Activated B cell treated with CpG ODN at 0.5 μM for 24 hours (primary cell): ENCODE measurements at regions not wholly inside any gene's neighbourhood (a gene's known extent, or its start where the extent isn't known, plus 50 kb on each side); places are given as distances from the start of the nearest gene placed in this dataset.
"Not testable (repeated sequence)": the region's sequence is repeated elsewhere in the genome, so short reads cannot be mapped to it uniquely, and the experiment has no call there.

Source experiments
- ATAC-seq: fragments of 200-7000 bp; cut with Tn5 transposase; one replicate; pipeline ENCODE4 v1.10.0; 2021; ENCODE audit warnings: low read depth, mild to moderate bottlenecking, moderate library complexity
- CTCF ChIA-PET: fragments of 350-600 bp; sonication (Branson Sonifier 250); formaldehyde crosslinking; loops from one replicate; lab custom pipeline; 2021; ENCODE audit warnings: antibody characterized with exemption; lab: Charles Lee
- POLR2A ChIA-PET: fragments of 350-600 bp; sonication (Branson Sonifier 250); formaldehyde crosslinking; loops from one replicate; lab custom pipeline; 2021; ENCODE audit warnings: antibody characterized with exemption; lab: Charles Lee
- DNase-seq: peaks from one replicate; pipeline ENCODE4 v3.0.0; 2022
- H3K27ac Mint-ChIP-seq: one replicate; pipeline ENCODE4 v1.8.0; 2020; ENCODE audit warnings: mixed read lengths
- H3K27me3 Mint-ChIP-seq: one replicate; pipeline ENCODE4 v1.8.0; 2021; ENCODE audit warnings: mixed read lengths
- H3K36me3 Mint-ChIP-seq: one replicate; pipeline ENCODE4 v1.8.0; 2021; ENCODE audit warnings: low read depth, mixed read lengths
- H3K4me1 Mint-ChIP-seq: one replicate; pipeline ENCODE4 v1.8.0; 2021; ENCODE audit warnings: mixed read lengths
- H3K4me3 Mint-ChIP-seq: one replicate; pipeline ENCODE4 v1.8.0; 2020; ENCODE audit warnings: mild to moderate bottlenecking, mixed read lengths
- H3K9me3 Mint-ChIP-seq: one replicate; pipeline ENCODE4 v1.8.0; 2020; ENCODE audit warnings: mixed read lengths
- CTCF ChIP-seq: fragments of 200-600 bp; IDR thresholded peaks from one replicate; pipeline ENCODE4 v1.8.0; 2022; ENCODE audit warnings: antibody characterized with exemption, mild to moderate bottlenecking
- intact Hi-C: fragments of 100-400 bp; cut with micrococcal nuclease; formaldehyde crosslinking; loops from one replicate; pipeline ENCODE4 v1.15.1; 2024

- ATAC-seq = no peak
- H3K4me3 Mint-ChIP-seq = no peak overlapping the region
- ChIA-PET POLR2A (no interaction called here), CTCF (no interaction called here)
- H3K27ac Mint-ChIP-seq = no peak overlapping the region
- H3K36me3 Mint-ChIP-seq = peaks cover 2% of the 10 kb centered on the region
- TF ChIP-seq CTCF = no peak
- intact Hi-C loops = no loop called here
- no peaks in the 10 kb centered on the region for H3K27me3 Mint-ChIP-seq
- H3K9me3 Mint-ChIP-seq = peaks cover 5% of the 10 kb centered on the region
- DNase-seq = no peak
- H3K4me1 Mint-ChIP-seq = no peaks in the 10 kb centered on the region
Measured at GRCh38 chrX:6990552-6991193, 156.8 kb upstream of the STS start.

- ChIA-PET POLR2A (no interaction called here), CTCF (no interaction called here)
- Mint-ChIP-seq H3K27me3 (no peaks in the 10 kb centered on the region), H3K4me3 (no peak overlapping the region), H3K27ac (no peak overlapping the region), H3K4me1 (no peaks in the 10 kb centered on the region), H3K36me3 (peaks cover 2% of the 10 kb centered on the region), H3K9me3 (peaks cover 4% of the 10 kb centered on the region)
- no peak for TF ChIP-seq CTCF
- ATAC-seq (no peak), DNase-seq (no peak)
- intact Hi-C loops = no loop called here
Measured at GRCh38 chrX:6989858-6990257, 157.7 kb upstream of the STS start.

- POLR2A ChIA-PET, CTCF ChIA-PET, H3K27me3 Mint-ChIP-seq, ATAC-seq, H3K27ac Mint-ChIP-seq, H3K4me1 Mint-ChIP-seq, H3K4me3 Mint-ChIP-seq, DNase-seq, H3K36me3 Mint-ChIP-seq, intact Hi-C loops, H3K9me3 Mint-ChIP-seq: not testable (repeated sequence)
Measured at GRCh38 chrX:6988694-6989093, 158.8 kb upstream of the STS start.

- no peak for DNase-seq
- ATAC-seq = no peak
- Mint-ChIP-seq H3K27me3 (no peaks in the 10 kb centered on the region), H3K4me3 (no peak overlapping the region), H3K27ac (no peak overlapping the region), H3K36me3 (no peaks in the 10 kb centered on the region), H3K4me1 (no peaks in the 10 kb centered on the region), H3K9me3 (peaks cover 2% of the 10 kb centered on the region)
- ChIA-PET CTCF (no interaction called here), POLR2A (no interaction called here)
- TF ChIP-seq CTCF = no peak
- intact Hi-C loops = no loop called here
Measured at GRCh38 chrX:6986915-6987314, 160.6 kb upstream of the STS start.

- Mint-ChIP-seq H3K36me3 (no peaks in the 10 kb centered on the region), H3K4me3 (no peak overlapping the region), H3K27me3 (no peaks in the 10 kb centered on the region), H3K9me3 (peaks cover 2% of the 10 kb centered on the region), H3K4me1 (no peaks in the 10 kb centered on the region), H3K27ac (no peak overlapping the region)
- intact Hi-C loops = no loop called here
- POLR2A ChIA-PET = no interaction called here
- TF ChIP-seq CTCF = no peak
- DNase-seq (no peak), ATAC-seq (no peak)
- CTCF ChIA-PET = no interaction called here
Measured at GRCh38 chrX:6985537-6985936, 162.0 kb upstream of the STS start.
